ENCODE measurements at regions not wholly inside any gene's neighbourhood (a gene's known extent, or its start where the extent isn't known, plus 50 kb on each side); places are given as distances from the start of the nearest gene placed in this dataset.

DNA sequence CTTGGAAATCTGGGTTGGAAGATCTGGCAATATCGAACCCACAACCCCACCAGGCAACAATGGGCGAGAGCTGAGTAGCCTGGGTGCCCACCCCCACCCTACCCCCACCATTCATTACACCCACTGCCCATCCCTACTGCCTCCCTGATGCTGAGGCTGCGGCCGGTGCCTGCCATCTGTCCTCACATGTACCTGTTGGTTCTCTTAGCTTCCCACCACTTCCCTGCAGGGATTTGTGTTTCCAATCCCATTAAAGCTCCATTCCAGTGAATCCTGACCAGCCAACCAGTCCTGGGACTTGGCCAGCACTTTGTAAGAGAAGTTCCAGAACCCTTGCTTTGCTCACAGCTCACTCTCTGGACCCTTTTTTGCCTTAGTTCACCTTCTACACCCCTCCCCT is 163.0 kb upstream of the SH3BP4 start:
- TF ChIP-seq, protein P1, sequence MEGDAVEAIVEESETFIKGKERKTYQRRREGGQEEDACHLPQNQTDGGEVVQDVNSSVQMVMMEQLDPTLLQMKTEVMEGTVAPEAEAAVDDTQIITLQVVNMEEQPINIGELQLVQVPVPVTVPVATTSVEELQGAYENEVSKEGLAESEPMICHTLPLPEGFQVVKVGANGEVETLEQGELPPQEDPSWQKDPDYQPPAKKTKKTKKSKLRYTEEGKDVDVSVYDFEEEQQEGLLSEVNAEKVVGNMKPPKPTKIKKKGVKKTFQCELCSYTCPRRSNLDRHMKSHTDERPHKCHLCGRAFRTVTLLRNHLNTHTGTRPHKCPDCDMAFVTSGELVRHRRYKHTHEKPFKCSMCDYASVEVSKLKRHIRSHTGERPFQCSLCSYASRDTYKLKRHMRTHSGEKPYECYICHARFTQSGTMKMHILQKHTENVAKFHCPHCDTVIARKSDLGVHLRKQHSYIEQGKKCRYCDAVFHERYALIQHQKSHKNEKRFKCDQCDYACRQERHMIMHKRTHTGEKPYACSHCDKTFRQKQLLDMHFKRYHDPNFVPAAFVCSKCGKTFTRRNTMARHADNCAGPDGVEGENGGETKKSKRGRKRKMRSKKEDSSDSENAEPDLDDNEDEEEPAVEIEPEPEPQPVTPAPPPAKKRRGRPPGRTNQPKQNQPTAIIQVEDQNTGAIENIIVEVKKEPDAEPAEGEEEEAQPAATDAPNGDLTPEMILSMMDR (IDR thresholded peaks at IDR 0.05) = no peak
- TF ChIP-seq POLR2A (IDR thresholded peaks at IDR 0.05) = no peak
- no peak for DNase-seq
- H3K9me3 ChIP-seq = no peaks in the 10 kb centered on the region
- H3K4me3 ChIP-seq = no peak overlapping the region
- no peaks in the 10 kb centered on the region for H3K4me1 ChIP-seq
- intact Hi-C loops (cut with DNase I; ENCODE audit: low total_unique reads) = no loop called here
- no peak overlapping the region for H3K27ac ChIP-seq
- 92 to 95% methylated on average over 4 of the region's 4 CpGs for WGBS, 2 donors
- no peaks in the 10 kb centered on the region for H3K36me3 ChIP-seq (ENCODE audit: low read depth, missing control alignments)
- no peaks in the 10 kb centered on the region for H3K27me3 ChIP-seq

DNA sequence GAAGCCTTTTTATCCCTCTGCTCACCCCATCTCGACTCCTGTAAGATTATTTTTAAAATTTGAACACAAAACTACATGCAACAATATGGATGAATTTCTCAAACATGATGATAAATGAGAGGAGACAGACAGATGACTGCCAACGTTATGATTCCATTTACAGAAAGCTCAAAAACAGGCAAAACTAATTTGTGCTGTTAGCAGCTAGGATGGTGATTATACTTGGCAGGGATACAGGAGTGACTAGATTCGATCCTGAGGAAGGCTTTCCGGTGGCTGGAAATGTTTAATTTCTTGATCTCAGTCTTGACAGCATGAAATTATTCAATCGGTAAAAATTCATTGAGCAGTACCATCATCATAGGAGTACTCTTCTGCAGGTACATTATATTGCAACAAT is 163.4 kb upstream of the SH3BP4 start:
- no peaks in the 10 kb centered on the region for H3K36me3 ChIP-seq (ENCODE audit: low read depth, missing control alignments)
- no peaks in the 10 kb centered on the region for H3K27me3 ChIP-seq
- DNase-seq = no peak
- 71 to 73% methylated on average over 5 of the region's 5 CpGs for WGBS, 2 donors
- no peak overlapping the region for H3K27ac ChIP-seq
- intact Hi-C loops (cut with DNase I; ENCODE audit: low total_unique reads) = no loop called here
- H3K4me1 ChIP-seq = no peaks in the 10 kb centered on the region
- H3K9me3 ChIP-seq = no peaks in the 10 kb centered on the region
- H3K4me3 ChIP-seq = no peak overlapping the region
- TF ChIP-seq POLR2A (IDR thresholded peaks at IDR 0.05) = no peak
- TF ChIP-seq, protein P1 (IDR thresholded peaks at IDR 0.05) = no peak

DNA sequence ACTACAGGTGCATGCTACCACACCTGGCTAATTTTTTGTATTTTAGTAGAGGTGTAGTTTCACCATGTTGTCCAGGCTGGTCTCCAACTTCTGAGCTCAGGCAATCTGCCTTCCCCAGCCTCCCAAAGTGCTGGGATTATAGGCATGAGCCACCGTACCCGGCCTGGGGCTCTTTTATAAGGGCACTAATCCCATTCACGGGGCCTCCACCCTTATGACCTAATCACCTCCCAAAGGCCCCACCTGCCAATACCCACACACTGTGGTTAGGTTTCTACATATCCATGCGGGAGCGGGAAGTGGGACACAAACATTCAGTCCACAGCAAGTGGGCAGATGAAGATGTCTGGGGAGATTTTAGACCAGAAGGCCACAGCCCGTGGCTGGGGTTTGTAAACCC is 164.7 kb upstream of the SH3BP4 start:
- Histone ChIP-seq H3K4me3 (no peak overlapping the region), H3K36me3 (ENCODE audit: low read depth, missing control alignments) (no peaks in the 10 kb centered on the region), H3K27me3 (no peaks in the 10 kb centered on the region), H3K9me3 (no peaks in the 10 kb centered on the region), H3K27ac (no peak overlapping the region), H3K4me1 (no peaks in the 10 kb centered on the region)
- intact Hi-C loops (cut with DNase I; ENCODE audit: low total_unique reads) = no loop called here
- TF ChIP-seq POLR2A (IDR thresholded peaks at IDR 0.05) = no peak
- TF ChIP-seq, protein P1 (IDR thresholded peaks at IDR 0.05) = no peak
- WGBS, 2 donors = 73 to 76% methylated on average over 6 of the region's 6 CpGs
- no peak for DNase-seq

DNA sequence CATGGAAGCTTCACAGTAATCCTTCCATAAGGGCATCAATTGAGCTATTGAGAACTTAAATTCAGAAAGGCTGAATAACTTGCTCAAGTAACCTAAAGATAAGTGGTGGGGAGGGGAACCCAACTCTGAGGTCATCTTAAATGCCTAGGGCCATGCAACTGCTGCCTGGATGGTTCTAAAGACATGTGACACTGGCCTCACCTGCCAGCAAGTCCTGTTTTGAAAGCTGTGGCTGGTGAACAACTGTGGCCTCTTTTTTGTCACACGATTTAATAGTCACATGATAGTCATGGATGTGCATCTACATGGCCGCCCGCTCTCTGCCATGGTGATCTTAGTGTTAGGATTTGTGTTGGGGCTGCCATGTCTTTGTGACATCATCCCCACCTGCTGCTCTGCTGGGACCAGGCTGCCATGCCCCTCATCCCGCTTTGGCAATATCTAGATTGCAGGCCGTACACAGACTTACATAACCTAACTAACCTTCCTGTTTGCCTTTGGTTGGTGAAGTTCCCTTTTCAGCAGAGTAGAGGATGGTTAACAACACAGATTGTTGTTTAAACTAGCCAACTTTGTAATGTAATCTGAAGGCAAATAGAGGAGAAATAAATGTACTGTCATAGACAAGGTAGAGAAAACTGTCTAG is 177.9 kb upstream of the SH3BP4 start:
- TF ChIP-seq POLR2A (IDR thresholded peaks at IDR 0.05) = no peak
- TF ChIP-seq, protein P1 (IDR thresholded peaks at IDR 0.05) = no peak
- no peak overlapping the region for H3K4me3 ChIP-seq
- H3K4me1 ChIP-seq = no peaks in the 10 kb centered on the region
- H3K27me3 ChIP-seq = no peaks in the 10 kb centered on the region
- H3K36me3 ChIP-seq (ENCODE audit: low read depth, missing control alignments) = no peaks in the 10 kb centered on the region
- no peaks in the 10 kb centered on the region for H3K9me3 ChIP-seq
- no peak overlapping the region for H3K27ac ChIP-seq
- no peak for DNase-seq
- intact Hi-C loops (cut with DNase I; ENCODE audit: low total_unique reads) = no loop called here
- WGBS, 2 donors = 75 to 83% methylated on average over 5 of the region's 5 CpGs

DNA sequence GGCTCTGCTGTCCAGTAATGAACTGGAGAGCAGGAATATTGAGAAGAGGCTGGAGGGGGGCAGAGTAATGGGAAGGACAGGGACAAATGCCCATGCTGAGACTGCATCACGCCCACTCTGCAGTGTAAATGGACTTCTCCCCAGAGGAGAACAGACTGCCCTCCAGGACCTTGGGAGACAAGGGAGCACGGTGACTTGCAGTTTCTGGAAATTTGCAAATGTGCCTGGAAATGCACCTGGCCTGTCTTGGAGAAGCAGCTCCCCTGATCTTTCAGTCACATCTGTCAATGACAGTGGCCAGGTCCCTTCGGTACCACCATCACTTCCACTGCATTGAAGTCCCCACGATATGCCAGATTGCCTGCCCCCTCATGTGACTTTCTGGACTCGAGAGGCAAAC is 178.7 kb upstream of the SH3BP4 start:
- intact Hi-C loops (cut with DNase I; ENCODE audit: low total_unique reads) = no loop called here
- Histone ChIP-seq H3K27me3 (no peaks in the 10 kb centered on the region), H3K9me3 (no peaks in the 10 kb centered on the region), H3K4me3 (no peak overlapping the region), H3K4me1 (no peaks in the 10 kb centered on the region), H3K36me3 (ENCODE audit: low read depth, missing control alignments) (no peaks in the 10 kb centered on the region), H3K27ac (no peak overlapping the region)
- DNase-seq = no peak
- TF ChIP-seq, protein P1 (IDR thresholded peaks at IDR 0.05) = no peak
- TF ChIP-seq POLR2A (IDR thresholded peaks at IDR 0.05) = no peak
- WGBS, 2 donors = 90 to 94% methylated on average over 5 of the region's 5 CpGs
